ENCODE measurements at regions not wholly inside any gene's neighbourhood (a gene's known extent, or its start where the extent isn't known, plus 50 kb on each side); places are given as distances from the start of the nearest gene placed in this dataset.

DNA sequence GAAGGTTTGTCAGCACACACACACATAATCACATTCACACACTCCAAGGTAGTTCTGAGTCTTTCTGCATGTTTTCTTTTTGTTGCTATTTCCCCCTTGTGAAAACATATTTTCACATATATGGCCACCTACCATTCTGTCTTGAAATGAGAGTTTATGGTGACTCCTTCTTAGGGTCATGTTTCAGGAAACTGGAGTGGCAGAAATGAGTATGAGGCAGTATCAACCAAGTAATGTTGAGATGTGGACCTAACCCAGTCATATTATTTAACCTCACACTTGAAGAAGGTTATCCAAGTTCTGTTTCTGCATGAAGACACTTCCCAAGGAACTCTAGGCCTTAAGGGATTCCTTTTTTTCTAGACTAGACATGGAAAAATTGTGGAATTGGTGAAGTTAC lies 481.4 kb downstream of the ETS1 start:
- Histone ChIP-seq H3K36me3 (replicated peaks in 1 of 2; ENCODE audit: control extremely low read depth in 1 of 2, control insufficient read depth in 1 of 2, extremely low read depth in 1 of 2, insufficient read depth in 2 of 2, low read length in 1 of 2) (no peaks in the 10 kb centered on the region), H3K4me1 (ENCODE audit: control insufficient read depth in 2 of 2, insufficient read depth in 2 of 2, low read length in 2 of 2) (no peaks in the 10 kb centered on the region), H3K4me3 (ENCODE audit: control extremely low read depth in 1 of 5, extremely low read depth in 1 of 5, insufficient read depth in 1 of 5, low read depth in 2 of 5, low read length in 4 of 5) (no peak overlapping the region), H3K79me2 (ENCODE audit: control insufficient read depth, insufficient read depth, low read length) (no peaks in the 10 kb centered on the region), H4K20me1 (ENCODE audit: control insufficient read depth, insufficient read depth, low read length, poor library complexity, severe bottlenecking) (no peaks in the 10 kb centered on the region), H3K9ac (ENCODE audit: low read length) (no peak overlapping the region), H3K4me2 (replicated peaks; ENCODE audit: low read depth, low read length, poor library complexity, severe bottlenecking) (no peak overlapping the region), H3K27me3 (replicated peaks in 1 of 4; ENCODE audit: control extremely low read depth in 1 of 4, control insufficient read depth in 3 of 4, insufficient read depth in 4 of 4, low read length in 3 of 4) (peaks cover 0 to 5% (median 2%) of the 10 kb centered on the region in 4 experiments), H3K9me3 (ENCODE audit: control extremely low read depth in 1 of 3, control insufficient read depth in 2 of 3, insufficient read depth in 1 of 3, low read length in 2 of 3) (no peaks in the 10 kb centered on the region), H3K27ac (ENCODE audit: low read length in 2 of 2) (no peak overlapping the region), H2AFZ (ENCODE audit: insufficient read depth, low read depth, low read length, poor library complexity, severe bottlenecking) (no peak overlapping the region)
- CTCF ChIA-PET = no interaction called here
- ATAC-seq (ENCODE audit: low read depth) (no peak), DNase-seq (no peak)
- intact Hi-C loops (cut with micrococcal nuclease) = no loop called here
- no peaks in the 10 kb centered on the region for H3K4me1 Mint-ChIP-seq
- POLR2A ChIA-PET = no interaction called here
- no peaks in the 10 kb centered on the region for H3K9me3 Mint-ChIP-seq (ENCODE audit: insufficient read depth)
- peaks cover 68% of the 10 kb centered on the region for H3K27me3 Mint-ChIP-seq
- H3K27ac Mint-ChIP-seq = no peak overlapping the region
- H3K4me3 Mint-ChIP-seq = no peak overlapping the region
- TF ChIP-seq, protein P1, sequence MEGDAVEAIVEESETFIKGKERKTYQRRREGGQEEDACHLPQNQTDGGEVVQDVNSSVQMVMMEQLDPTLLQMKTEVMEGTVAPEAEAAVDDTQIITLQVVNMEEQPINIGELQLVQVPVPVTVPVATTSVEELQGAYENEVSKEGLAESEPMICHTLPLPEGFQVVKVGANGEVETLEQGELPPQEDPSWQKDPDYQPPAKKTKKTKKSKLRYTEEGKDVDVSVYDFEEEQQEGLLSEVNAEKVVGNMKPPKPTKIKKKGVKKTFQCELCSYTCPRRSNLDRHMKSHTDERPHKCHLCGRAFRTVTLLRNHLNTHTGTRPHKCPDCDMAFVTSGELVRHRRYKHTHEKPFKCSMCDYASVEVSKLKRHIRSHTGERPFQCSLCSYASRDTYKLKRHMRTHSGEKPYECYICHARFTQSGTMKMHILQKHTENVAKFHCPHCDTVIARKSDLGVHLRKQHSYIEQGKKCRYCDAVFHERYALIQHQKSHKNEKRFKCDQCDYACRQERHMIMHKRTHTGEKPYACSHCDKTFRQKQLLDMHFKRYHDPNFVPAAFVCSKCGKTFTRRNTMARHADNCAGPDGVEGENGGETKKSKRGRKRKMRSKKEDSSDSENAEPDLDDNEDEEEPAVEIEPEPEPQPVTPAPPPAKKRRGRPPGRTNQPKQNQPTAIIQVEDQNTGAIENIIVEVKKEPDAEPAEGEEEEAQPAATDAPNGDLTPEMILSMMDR (IDR thresholded peaks at IDR 0.05) = no peak
- no peak for TF ChIP-seq EZH2 (IDR thresholded peaks at IDR 0.05; ENCODE audit: borderline replicate concordance, insufficient read depth, low read depth, low read length, poor library complexity, severe bottlenecking)

DNA sequence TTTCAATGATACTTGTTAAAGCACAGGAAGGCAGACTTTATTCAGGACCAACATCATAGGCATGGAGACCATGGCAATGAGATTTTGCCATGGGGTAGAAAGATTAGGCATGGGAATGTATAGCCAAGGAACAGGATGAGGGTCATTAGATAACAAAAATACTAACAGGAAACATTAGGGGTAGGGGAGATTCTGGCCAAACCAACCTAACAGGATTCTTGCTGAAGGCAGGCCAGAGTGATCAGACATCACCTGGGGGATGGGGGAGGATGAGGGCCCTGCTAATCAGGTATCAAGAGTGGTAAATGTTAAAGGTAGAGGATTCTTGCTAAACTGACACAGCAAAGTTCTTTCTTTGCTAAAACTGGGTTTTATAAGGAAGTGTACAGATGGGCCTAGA lies 481.8 kb downstream of the ETS1 start:
- H3K36me3 ChIP-seq (replicated peaks in 1 of 2; ENCODE audit: control extremely low read depth in 1 of 2, control insufficient read depth in 1 of 2, extremely low read depth in 1 of 2, insufficient read depth in 2 of 2, low read length in 1 of 2) = no peaks in the 10 kb centered on the region
- ATAC-seq (ENCODE audit: low read depth) (no peak), DNase-seq (no peak)
- H3K27ac ChIP-seq (ENCODE audit: low read length in 2 of 2) = no peak overlapping the region
- no peak overlapping the region for H3K9ac ChIP-seq (ENCODE audit: low read length)
- peaks cover 67% of the 10 kb centered on the region for H3K27me3 Mint-ChIP-seq
- H3K4me3 Mint-ChIP-seq = no peak overlapping the region
- no peak overlapping the region for H3K27ac Mint-ChIP-seq
- ChIA-PET CTCF (no interaction called here), POLR2A (no interaction called here)
- H3K4me1 ChIP-seq (ENCODE audit: control insufficient read depth in 2 of 2, insufficient read depth in 2 of 2, low read length in 2 of 2) = no peaks in the 10 kb centered on the region
- no peaks in the 10 kb centered on the region for H3K79me2 ChIP-seq (ENCODE audit: control insufficient read depth, insufficient read depth, low read length)
- H4K20me1 ChIP-seq (ENCODE audit: control insufficient read depth, insufficient read depth, low read length, poor library complexity, severe bottlenecking) = no peaks in the 10 kb centered on the region
- peaks cover 0 to 5% (median 2%) of the 10 kb centered on the region in 4 experiments for H3K27me3 ChIP-seq (replicated peaks in 1 of 4; ENCODE audit: control extremely low read depth in 1 of 4, control insufficient read depth in 3 of 4, insufficient read depth in 4 of 4, low read length in 3 of 4)
- H3K9me3 Mint-ChIP-seq (ENCODE audit: insufficient read depth) = no peaks in the 10 kb centered on the region
- no peak overlapping the region for H2AFZ ChIP-seq (ENCODE audit: insufficient read depth, low read depth, low read length, poor library complexity, severe bottlenecking)
- H3K4me2 ChIP-seq (replicated peaks; ENCODE audit: low read depth, low read length, poor library complexity, severe bottlenecking) = no peak overlapping the region
- no peak for TF ChIP-seq EZH2 (IDR thresholded peaks at IDR 0.05; ENCODE audit: borderline replicate concordance, insufficient read depth, low read depth, low read length, poor library complexity, severe bottlenecking)
- TF ChIP-seq, protein P1 (IDR thresholded peaks at IDR 0.05) = no peak
- H3K4me3 ChIP-seq (ENCODE audit: control extremely low read depth in 1 of 5, extremely low read depth in 1 of 5, insufficient read depth in 1 of 5, low read depth in 2 of 5, low read length in 4 of 5) = no peak overlapping the region
- no peaks in the 10 kb centered on the region for H3K9me3 ChIP-seq (ENCODE audit: control extremely low read depth in 1 of 3, control insufficient read depth in 2 of 3, insufficient read depth in 1 of 3, low read length in 2 of 3)
- intact Hi-C loops (cut with micrococcal nuclease) = no loop called here
- H3K4me1 Mint-ChIP-seq = no peaks in the 10 kb centered on the region

All from B cell (primary cell).